ENCODE measurements at regions not wholly inside any gene's neighbourhood (a gene's known extent, or its start where the extent isn't known, plus 50 kb on each side); places are given as distances from the start of the nearest gene placed in this dataset.

DNA sequence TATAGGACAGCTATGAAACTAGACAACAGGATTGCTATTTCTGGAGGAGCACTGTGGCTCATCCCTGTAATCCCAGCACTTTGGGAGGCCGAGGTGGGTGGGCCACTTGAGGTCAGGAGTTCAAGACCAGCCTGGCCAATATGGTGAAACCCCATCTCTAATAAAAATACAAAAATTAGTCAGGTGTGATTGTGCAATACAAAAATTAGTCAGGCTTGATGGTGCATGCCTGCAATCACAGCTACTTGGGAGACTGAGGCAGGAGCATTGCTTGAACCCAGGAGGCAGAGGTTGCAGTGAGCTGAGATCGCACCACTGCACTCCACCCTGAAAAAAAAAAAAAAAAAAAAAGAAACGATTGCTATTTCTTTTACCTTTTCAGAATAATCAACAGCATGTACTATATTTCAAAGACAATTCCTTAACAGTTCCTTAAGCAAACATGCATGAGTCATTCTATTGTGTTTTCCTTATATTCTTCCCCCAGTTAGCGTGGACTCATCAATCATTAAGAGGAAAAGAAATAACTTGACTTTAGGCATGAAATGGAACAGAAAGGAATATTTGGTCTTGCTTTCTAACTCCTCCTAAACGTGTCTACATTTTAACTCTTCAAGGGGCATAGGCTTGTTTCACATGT, 162.6 kb downstream of the TAF11L14 start:
- TF ChIP-seq ZNF8 (CRISPR knock-in tag; IDR thresholded peaks at IDR 0.05) (no peak), ZNF70 (CRISPR knock-in tag; IDR thresholded peaks at IDR 0.05) (no peak), GLIS3 (CRISPR knock-in tag; IDR thresholded peaks at IDR 0.05) (no peak), PPARA (CRISPR knock-in tag; IDR thresholded peaks at IDR 0.05; ENCODE audit: borderline replicate concordance) (no peak), ZC3H10 (CRISPR knock-in tag; IDR thresholded peaks at IDR 0.05) (no peak), ISL1 (CRISPR knock-in tag; IDR thresholded peaks at IDR 0.05) (no peak), BACH2 (CRISPR knock-in tag; IDR thresholded peaks at IDR 0.05; ENCODE audit: borderline replicate concordance) (no peak), ZFP3 (CRISPR knock-in tag; IDR thresholded peaks at IDR 0.05) (no peak)
- ATAC-seq = no peak

DNA sequence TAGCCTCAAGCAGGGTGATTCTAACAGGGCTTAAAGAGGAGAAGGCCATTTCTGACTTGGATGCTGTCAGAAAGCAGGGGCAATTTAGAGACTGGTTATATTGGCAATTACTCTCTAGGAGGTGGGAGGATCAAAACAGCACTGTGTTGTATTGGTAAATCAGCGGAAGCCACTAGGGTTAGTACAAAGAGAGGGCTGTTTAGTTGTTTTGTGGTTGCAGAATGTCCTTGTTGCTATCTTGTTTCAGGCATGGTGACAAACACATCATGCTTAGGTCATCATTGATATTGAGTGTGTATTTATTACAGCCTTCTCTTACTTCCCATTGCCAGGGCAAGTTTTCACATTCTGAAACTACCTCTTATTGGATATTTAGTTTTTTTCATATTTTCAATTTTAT, 165.3 kb downstream of the TAF11L14 start:
- ATAC-seq = no peak
- TF ChIP-seq PPARA (CRISPR knock-in tag; IDR thresholded peaks at IDR 0.05; ENCODE audit: borderline replicate concordance) (no peak), OSR1 (CRISPR knock-in tag; IDR thresholded peaks at IDR 0.05) (no peak), TOX (CRISPR knock-in tag; IDR thresholded peaks at IDR 0.05; ENCODE audit: borderline replicate concordance) (no peak), ZNF565 (CRISPR knock-in tag; conservative IDR thresholded peaks at IDR 0.05; ENCODE audit: low read depth) (no peak), ZFP3 (CRISPR knock-in tag; IDR thresholded peaks at IDR 0.05) (no peak), ZNF70 (CRISPR knock-in tag; IDR thresholded peaks at IDR 0.05) (no peak)
- TF ChIP-seq, protein P1, sequence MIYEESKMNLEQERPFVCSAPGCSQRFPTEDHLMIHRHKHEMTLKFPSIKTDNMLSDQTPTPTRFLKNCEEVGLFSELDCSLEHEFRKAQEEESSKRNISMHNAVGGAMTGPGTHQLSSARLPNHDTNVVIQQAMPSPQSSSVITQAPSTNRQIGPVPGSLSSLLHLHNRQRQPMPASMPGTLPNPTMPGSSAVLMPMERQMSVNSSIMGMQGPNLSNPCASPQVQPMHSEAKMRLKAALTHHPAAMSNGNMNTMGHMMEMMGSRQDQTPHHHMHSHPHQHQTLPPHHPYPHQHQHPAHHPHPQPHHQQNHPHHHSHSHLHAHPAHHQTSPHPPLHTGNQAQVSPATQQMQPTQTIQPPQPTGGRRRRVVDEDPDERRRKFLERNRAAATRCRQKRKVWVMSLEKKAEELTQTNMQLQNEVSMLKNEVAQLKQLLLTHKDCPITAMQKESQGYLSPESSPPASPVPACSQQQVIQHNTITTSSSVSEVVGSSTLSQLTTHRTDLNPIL (CRISPR knock-in tag; IDR thresholded peaks at IDR 0.05; ENCODE audit: low read depth) = no peak

DNA sequence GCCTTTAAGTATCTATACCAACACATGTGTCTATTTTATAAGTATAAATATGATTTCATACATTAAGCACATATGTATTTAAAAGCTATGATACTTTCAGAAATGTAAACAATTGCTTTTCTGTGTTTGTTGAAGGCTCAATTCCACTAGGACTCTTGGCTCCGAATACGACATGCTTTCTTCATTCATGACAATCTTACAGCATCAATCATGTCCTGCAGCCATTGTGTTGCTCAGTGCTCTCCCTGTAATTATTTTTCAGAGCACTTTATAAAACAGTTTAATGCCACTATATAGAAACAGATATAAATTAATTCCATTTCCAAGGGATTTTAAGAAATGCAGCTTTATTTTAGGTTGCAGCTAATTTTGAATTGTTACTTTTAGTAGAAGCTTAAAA, 167.3 kb downstream of the TAF11L14 start:
- ATAC-seq = no peak
- TF ChIP-seq GLIS3 (CRISPR knock-in tag; IDR thresholded peaks at IDR 0.05) (no peak), PPARA (CRISPR knock-in tag; IDR thresholded peaks at IDR 0.05; ENCODE audit: borderline replicate concordance) (no peak), ZFP3 (CRISPR knock-in tag; IDR thresholded peaks at IDR 0.05) (no peak), OSR1 (CRISPR knock-in tag; IDR thresholded peaks at IDR 0.05) (no peak), ARNTL (CRISPR knock-in tag; IDR thresholded peaks at IDR 0.05; ENCODE audit: borderline replicate concordance, low read depth) (no peak), CSDC2 (CRISPR knock-in tag; IDR thresholded peaks at IDR 0.05) (no peak), BACH2 (CRISPR knock-in tag; IDR thresholded peaks at IDR 0.05; ENCODE audit: borderline replicate concordance) (no peak), ZFP30 (CRISPR knock-in tag; IDR thresholded peaks at IDR 0.05) (no peak), ZNF70 (CRISPR knock-in tag; IDR thresholded peaks at IDR 0.05) (no peak), SNAI2 (CRISPR knock-in tag; IDR thresholded peaks at IDR 0.05) (no peak), ZNF8 (CRISPR knock-in tag; IDR thresholded peaks at IDR 0.05) (no peak), ISL1 (CRISPR knock-in tag; IDR thresholded peaks at IDR 0.05) (no peak)
- TF ChIP-seq, protein P2, sequence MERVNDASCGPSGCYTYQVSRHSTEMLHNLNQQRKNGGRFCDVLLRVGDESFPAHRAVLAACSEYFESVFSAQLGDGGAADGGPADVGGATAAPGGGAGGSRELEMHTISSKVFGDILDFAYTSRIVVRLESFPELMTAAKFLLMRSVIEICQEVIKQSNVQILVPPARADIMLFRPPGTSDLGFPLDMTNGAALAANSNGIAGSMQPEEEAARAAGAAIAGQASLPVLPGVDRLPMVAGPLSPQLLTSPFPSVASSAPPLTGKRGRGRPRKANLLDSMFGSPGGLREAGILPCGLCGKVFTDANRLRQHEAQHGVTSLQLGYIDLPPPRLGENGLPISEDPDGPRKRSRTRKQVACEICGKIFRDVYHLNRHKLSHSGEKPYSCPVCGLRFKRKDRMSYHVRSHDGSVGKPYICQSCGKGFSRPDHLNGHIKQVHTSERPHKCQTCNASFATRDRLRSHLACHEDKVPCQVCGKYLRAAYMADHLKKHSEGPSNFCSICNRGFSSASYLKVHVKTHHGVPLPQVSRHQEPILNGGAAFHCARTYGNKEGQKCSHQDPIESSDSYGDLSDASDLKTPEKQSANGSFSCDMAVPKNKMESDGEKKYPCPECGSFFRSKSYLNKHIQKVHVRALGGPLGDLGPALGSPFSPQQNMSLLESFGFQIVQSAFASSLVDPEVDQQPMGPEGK (CRISPR knock-in tag; IDR thresholded peaks at IDR 0.05; ENCODE audit: borderline replicate concordance) = no peak
- TF ChIP-seq, protein P3, sequence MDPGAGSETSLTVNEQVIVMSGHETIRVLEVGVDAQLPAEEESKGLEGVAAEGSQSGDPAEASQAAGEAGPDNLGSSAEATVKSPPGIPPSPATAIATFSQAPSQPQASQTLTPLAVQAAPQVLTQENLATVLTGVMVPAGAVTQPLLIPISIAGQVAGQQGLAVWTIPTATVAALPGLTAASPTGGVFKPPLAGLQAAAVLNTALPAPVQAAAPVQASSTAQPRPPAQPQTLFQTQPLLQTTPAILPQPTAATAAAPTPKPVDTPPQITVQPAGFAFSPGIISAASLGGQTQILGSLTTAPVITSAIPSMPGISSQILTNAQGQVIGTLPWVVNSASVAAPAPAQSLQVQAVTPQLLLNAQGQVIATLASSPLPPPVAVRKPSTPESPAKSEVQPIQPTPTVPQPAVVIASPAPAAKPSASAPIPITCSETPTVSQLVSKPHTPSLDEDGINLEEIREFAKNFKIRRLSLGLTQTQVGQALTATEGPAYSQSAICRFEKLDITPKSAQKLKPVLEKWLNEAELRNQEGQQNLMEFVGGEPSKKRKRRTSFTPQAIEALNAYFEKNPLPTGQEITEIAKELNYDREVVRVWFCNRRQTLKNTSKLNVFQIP (CRISPR knock-in tag; IDR thresholded peaks at IDR 0.05; ENCODE audit: borderline replicate concordance, low read depth) = no peak
- TF ChIP-seq, protein P4, sequence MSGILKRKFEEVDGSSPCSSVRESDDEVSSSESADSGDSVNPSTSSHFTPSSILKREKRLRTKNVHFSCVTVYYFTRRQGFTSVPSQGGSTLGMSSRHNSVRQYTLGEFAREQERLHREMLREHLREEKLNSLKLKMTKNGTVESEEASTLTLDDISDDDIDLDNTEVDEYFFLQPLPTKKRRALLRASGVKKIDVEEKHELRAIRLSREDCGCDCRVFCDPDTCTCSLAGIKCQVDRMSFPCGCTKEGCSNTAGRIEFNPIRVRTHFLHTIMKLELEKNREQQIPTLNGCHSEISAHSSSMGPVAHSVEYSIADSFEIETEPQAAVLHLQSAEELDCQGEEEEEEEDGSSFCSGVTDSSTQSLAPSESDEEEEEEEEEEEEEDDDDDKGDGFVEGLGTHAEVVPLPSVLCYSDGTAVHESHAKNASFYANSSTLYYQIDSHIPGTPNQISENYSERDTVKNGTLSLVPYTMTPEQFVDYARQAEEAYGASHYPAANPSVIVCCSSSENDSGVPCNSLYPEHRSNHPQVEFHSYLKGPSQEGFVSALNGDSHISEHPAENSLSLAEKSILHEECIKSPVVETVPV (CRISPR knock-in tag; IDR thresholded peaks at IDR 0.05) = no peak

DNA sequence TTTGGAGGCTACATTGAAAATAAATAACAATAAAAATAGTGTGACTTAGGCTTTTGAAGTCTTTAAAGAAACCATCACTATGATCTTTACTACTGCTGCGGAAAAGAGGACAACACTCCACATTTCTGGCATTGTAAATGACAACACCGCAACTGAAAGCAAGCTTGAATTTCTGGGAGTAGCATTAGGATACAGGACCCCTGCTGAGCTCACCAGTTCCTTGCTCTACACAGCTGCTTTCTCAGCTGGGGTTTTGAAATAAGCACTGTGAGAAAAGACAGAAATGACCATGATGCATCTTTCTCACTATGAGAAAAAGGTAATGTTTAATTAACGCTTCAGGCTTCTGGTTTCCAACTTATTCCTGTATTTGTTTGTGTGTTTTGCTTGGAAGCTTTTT, 168.0 kb downstream of the TAF11L14 start:
- no peak for ATAC-seq
- TF ChIP-seq, protein P3 (CRISPR knock-in tag; IDR thresholded peaks at IDR 0.05; ENCODE audit: borderline replicate concordance, low read depth) = no peak
- TF ChIP-seq, protein P1 (CRISPR knock-in tag; IDR thresholded peaks at IDR 0.05; ENCODE audit: low read depth) = no peak
- TF ChIP-seq, protein P2 (CRISPR knock-in tag; IDR thresholded peaks at IDR 0.05; ENCODE audit: borderline replicate concordance) = no peak
